ENCODE measurements at regions not wholly inside any gene's neighbourhood (a gene's known extent, or its start where the extent isn't known, plus 50 kb on each side); places are given as distances from the start of the nearest gene placed in this dataset.

DNA sequence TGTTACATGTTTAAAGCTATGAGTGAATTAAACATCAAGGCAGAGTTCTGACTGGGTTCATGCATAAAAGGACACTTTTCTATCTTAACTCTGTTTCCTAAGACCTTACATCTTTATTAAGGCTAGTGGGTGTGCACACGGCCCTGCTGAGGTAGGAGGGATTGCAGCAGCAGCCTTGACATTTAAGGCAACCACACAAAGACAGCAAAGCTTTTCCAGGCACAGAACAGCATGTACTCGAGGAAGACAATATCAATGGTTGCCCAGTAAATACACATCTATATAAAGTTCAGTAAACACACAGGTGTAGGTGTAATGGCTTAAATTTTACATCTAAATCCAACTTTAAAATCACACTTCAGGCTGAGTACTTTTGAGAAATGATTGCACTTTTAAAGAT is 79.8 kb upstream of the LOC128125822 start:
- TF ChIP-seq, protein P1, sequence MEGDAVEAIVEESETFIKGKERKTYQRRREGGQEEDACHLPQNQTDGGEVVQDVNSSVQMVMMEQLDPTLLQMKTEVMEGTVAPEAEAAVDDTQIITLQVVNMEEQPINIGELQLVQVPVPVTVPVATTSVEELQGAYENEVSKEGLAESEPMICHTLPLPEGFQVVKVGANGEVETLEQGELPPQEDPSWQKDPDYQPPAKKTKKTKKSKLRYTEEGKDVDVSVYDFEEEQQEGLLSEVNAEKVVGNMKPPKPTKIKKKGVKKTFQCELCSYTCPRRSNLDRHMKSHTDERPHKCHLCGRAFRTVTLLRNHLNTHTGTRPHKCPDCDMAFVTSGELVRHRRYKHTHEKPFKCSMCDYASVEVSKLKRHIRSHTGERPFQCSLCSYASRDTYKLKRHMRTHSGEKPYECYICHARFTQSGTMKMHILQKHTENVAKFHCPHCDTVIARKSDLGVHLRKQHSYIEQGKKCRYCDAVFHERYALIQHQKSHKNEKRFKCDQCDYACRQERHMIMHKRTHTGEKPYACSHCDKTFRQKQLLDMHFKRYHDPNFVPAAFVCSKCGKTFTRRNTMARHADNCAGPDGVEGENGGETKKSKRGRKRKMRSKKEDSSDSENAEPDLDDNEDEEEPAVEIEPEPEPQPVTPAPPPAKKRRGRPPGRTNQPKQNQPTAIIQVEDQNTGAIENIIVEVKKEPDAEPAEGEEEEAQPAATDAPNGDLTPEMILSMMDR (conservative IDR thresholded peaks at IDR 0.05; ENCODE audit: low read length), result no peak
- no peak for TF ChIP-seq EZH2phosphoT487 (IDR thresholded peaks at IDR 0.05; ENCODE audit: borderline replicate concordance, low read depth, low read length)
